ENCODE measurements at regions not wholly inside any gene's neighbourhood (a gene's known extent, or its start where the extent isn't known, plus 50 kb on each side); places are given as distances from the start of the nearest gene placed in this dataset.

DNA sequence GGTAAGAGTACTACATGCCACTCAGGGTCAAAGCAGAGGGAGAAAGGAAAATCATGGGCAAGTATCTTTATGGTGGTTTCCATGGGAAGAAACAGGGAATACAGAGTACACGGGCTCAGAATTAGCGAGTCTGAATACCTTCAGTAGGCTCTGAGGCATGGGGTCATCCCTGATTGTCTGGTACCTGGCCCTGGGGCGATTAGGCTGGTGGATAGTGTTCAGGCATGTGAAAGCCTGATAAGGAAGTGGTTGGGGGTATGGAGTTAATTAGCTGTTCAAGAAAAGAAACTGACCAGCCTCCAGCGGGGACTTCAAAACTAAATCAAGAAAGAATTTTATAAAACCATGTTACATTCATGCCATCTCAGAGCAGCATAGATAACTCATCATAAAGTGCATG lies 518.8 kb downstream of the RAB28 start:
- no peak for DNase-seq (ENCODE audit: extremely low read depth in 1 of 4, low spot score in 3 of 4)
- Histone ChIP-seq H3K27me3 (ENCODE audit: control insufficient read depth in 2 of 2, insufficient read depth in 2 of 2, low read length in 2 of 2) (no peaks in the 10 kb centered on the region), H3K27ac (ENCODE audit: extremely low read depth, low read depth, low read length) (no peak overlapping the region), H3K9ac (ENCODE audit: insufficient read depth in 1 of 2, low read depth in 2 of 2, low read length in 2 of 2) (no peak overlapping the region), H2AFZ (ENCODE audit: low read depth, low read length) (no peak overlapping the region), H3K9me1 (ENCODE audit: control insufficient read depth, insufficient read depth, low read length) (no peaks in the 10 kb centered on the region), H3K4me1 (replicated peaks in 1 of 2; ENCODE audit: control insufficient read depth in 2 of 2, insufficient read depth in 2 of 2, low read length in 2 of 2) (no peaks in the 10 kb centered on the region), H3K4me3 (no peak overlapping the region), H4K20me1 (replicated peaks; ENCODE audit: control insufficient read depth, insufficient read depth, low read length) (no peaks in the 10 kb centered on the region), H3K79me2 (ENCODE audit: control insufficient read depth, insufficient read depth, low read length) (no peaks in the 10 kb centered on the region), H3K36me3 (ENCODE audit: control insufficient read depth, insufficient read depth, low read length) (no peaks in the 10 kb centered on the region), H3K9me3 (replicated peaks; ENCODE audit: control insufficient read depth, insufficient read depth, low read depth, low read length) (no peaks in the 10 kb centered on the region), H3K4me2 (ENCODE audit: insufficient read depth, low read length) (no peak overlapping the region)
- no TSS peak for BruUV-seq (replicated peaks)
- intact Hi-C loops (cut with micrococcal nuclease) (no loop called here), in situ Hi-C loops (cut with MboI) (no loop called here)
- ChIA-PET CTCF (ENCODE audit: low intra/inter-chr PET ratio) (no interaction called here), POLR2A (no interaction called here)
- FAIRE-seq = no peak
- TF ChIP-seq BMI1 (IDR thresholded peaks at IDR 0.05; ENCODE audit: low read length) = no peak
- TF ChIP-seq IFI16 (CRISPR knock-in tag; IDR thresholded peaks at IDR 0.05) = no peak
- TF ChIP-seq CREB1 (IDR thresholded peaks at IDR 0.05) = no peak
- TF ChIP-seq CREB1 (CRISPR knock-in tag; IDR thresholded peaks at IDR 0.05) = no peak
- no peak for TF ChIP-seq SIN3B (IDR thresholded peaks at IDR 0.05; ENCODE audit: low read depth)
- TF ChIP-seq ZNF146 (CRISPR knock-in tag; IDR thresholded peaks at IDR 0.05; ENCODE audit: unreplicated experiment) = no peak
- no peak for TF ChIP-seq HNRNPL (IDR thresholded peaks at IDR 0.05; ENCODE audit: low read depth, low read length)
- no peak for TF ChIP-seq CAMTA2 (CRISPR knock-in tag; conservative IDR thresholded peaks at IDR 0.05)
- no peak for TF ChIP-seq CBX2 (IDR thresholded peaks at IDR 0.05; ENCODE audit: insufficient read depth, low read length, poor library complexity, severe bottlenecking)
- no peak for TF ChIP-seq RBM34 (IDR thresholded peaks at IDR 0.05; ENCODE audit: borderline replicate concordance, insufficient read depth, low read length)
- TF ChIP-seq, protein P1, sequence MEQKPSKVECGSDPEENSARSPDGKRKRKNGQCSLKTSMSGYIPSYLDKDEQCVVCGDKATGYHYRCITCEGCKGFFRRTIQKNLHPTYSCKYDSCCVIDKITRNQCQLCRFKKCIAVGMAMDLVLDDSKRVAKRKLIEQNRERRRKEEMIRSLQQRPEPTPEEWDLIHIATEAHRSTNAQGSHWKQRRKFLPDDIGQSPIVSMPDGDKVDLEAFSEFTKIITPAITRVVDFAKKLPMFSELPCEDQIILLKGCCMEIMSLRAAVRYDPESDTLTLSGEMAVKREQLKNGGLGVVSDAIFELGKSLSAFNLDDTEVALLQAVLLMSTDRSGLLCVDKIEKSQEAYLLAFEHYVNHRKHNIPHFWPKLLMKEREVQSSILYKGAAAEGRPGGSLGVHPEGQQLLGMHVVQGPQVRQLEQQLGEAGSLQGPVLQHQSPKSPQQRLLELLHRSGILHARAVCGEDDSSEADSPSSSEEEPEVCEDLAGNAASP (IDR thresholded peaks at IDR 0.05) = no peak
- TF ChIP-seq, protein P2, sequence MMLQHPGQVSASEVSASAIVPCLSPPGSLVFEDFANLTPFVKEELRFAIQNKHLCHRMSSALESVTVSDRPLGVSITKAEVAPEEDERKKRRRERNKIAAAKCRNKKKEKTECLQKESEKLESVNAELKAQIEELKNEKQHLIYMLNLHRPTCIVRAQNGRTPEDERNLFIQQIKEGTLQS (IDR thresholded peaks at IDR 0.05) = no peak
- TF ChIP-seq, protein P2 (CRISPR knock-in tag; conservative IDR thresholded peaks at IDR 0.05) = no peak
- TF ChIP-seq, protein P3, sequence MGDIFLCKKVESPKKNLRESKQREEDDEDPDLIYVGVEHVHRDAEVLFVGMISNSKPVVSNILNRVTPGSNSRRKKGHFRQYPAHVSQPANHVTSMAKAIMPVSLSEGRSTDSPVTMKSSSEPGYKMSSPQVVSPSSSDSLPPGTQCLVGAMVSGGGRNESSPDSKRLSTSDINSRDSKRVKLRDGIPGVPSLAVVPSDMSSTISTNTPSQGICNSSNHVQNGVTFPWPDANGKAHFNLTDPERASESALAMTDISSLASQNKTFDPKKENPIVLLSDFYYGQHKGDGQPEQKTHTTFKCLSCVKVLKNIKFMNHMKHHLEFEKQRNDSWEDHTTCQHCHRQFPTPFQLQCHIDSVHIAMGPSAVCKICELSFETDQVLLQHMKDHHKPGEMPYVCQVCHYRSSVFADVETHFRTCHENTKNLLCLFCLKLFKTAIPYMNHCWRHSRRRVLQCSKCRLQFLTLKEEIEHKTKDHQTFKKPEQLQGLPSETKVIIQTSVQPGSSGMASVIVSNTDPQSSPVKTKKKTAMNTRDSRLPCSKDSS (IDR thresholded peaks at IDR 0.05; ENCODE audit: low read depth, partially characterized antibody) = no peak
- TF ChIP-seq ESRRB (CRISPR knock-in tag; IDR thresholded peaks at IDR 0.05; ENCODE audit: borderline replicate concordance) = no peak
- ATAC-seq = no peak
- whole genome bisulfite sequencing (ENCODE audit: insufficient coverage, low coverage, missing lambda C conversion rate) = 0% methylated on average over 4 of the region's 4 CpGs

Measured in K562 (cell line).